ENCODE measurements at regions not wholly inside any gene's neighbourhood (a gene's known extent, or its start where the extent isn't known, plus 50 kb on each side); places are given as distances from the start of the nearest gene placed in this dataset.

DNA sequence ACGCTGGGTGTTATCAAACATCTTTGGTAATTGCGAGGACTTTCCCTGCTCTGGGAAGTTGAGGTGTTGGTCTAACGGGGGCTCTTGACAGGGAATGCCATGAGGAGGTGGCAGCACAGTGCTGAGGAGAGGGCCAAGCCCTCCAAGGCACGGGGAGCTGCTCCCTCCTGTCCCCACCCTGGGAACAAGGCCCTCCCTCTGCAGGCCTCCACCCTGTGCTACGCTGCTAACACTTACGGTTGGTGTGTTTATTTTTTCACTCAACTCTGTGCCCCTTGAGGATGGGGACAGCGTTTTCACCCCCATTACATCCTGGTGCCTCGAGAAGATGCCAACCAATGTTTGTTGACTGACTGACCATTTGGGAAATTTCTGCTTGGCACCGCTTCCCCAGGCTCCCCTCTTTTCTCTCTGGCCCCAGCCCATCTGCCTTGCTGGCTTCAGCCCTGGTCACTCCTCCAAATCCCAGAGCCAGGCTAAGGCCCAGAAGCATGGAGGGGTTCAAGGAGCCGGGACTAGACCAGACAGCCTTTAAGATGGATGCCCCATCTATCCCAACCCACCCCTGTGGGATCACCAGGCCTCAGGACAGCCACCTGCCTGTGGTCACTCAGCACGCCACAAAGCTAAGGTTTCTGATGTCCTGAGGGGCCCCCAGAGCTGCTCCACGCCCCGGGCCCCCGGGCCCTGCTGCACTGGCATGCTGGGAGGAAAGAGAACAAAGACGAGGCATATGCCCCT, 125.7 kb downstream of the BARX1 start:
- no peak overlapping the region for H3K4me3 ChIP-seq (replicated peaks; ENCODE audit: low read depth, low read length)
- TF ChIP-seq, protein P1, sequence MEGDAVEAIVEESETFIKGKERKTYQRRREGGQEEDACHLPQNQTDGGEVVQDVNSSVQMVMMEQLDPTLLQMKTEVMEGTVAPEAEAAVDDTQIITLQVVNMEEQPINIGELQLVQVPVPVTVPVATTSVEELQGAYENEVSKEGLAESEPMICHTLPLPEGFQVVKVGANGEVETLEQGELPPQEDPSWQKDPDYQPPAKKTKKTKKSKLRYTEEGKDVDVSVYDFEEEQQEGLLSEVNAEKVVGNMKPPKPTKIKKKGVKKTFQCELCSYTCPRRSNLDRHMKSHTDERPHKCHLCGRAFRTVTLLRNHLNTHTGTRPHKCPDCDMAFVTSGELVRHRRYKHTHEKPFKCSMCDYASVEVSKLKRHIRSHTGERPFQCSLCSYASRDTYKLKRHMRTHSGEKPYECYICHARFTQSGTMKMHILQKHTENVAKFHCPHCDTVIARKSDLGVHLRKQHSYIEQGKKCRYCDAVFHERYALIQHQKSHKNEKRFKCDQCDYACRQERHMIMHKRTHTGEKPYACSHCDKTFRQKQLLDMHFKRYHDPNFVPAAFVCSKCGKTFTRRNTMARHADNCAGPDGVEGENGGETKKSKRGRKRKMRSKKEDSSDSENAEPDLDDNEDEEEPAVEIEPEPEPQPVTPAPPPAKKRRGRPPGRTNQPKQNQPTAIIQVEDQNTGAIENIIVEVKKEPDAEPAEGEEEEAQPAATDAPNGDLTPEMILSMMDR (IDR thresholded peaks at IDR 0.05; ENCODE audit: low read length, missing control alignments): no peak
- DNase-seq (ENCODE audit: low read depth): no peak

DNA sequence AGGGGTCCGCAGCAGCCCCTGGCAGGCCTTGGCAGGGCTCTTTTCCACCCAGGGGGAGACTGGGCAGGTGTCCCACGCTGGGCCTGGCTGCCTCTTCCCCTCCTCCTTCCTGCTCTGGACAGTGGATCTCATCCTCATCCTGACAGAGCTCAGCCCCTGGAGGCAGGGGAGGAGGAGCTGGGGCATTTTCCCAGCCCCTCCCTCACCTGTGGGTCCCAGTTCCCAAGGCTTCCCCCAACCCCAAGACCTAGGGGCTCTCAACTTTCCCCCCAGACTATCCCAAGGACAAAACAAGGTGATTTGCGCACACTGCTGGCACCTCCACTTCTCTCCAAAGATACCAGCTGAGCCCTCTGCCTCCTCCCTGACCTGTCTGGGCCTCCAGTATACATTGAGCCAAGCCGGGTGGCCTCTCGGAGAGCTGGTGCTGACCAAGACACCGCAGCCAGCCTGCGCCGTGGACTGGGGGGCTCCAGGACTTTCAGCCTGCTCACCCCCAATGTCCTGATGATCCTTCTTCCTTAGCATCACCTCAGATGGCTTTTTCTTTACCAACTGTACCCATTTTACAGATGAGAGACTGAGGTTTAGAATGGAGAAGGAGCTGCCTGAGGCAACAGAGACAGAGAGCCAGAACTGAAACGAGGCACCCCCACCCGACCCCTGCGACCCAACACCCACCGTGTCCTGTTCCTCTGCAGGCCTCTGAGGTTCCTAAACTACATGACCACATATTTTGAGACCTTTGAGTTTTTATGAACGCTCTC, 126.6 kb downstream of the BARX1 start:
- TF ChIP-seq, protein P1 (IDR thresholded peaks at IDR 0.05; ENCODE audit: low read length, missing control alignments): no peak
- no peak overlapping the region for H3K4me3 ChIP-seq (replicated peaks; ENCODE audit: low read depth, low read length)
- DNase-seq (ENCODE audit: low read depth): no peak

DNA sequence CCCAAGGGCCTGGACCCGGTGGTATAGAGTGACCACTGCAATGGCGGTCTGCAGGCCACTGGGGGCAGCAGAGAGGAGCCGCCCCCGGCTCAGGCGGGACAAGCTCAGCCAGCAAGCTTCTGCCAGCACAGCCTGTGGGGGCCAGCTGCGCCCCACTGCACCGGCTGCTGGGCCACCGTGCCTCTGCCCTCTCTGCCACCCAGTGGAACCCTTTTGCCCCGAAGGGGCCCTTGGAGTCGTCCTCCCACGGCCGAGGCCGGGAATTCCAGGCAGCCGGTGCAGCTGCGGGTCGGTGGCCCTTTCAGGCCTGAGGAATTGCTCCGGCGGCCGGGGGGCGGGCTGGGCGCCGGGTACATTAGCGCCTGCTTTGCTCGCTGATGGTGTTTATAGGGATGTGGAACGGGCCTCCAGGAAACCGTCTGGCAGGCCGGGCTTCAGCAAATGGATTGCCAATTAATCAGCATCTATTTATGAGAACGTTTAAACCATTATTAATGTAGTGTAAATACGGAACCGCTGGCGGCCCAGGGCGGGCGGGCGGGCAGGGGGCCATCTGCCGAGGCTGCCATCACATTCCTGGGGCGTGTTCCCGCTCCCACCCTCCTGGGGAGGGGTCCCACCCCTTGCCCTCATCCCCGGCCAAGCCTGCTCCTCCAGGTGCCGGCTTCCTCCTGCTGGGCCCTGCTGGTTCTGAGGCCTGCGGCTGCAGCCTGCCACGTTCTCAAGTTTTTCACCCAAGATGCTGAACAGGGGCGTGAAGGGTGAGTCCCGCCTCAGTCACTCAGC, 127.4 kb downstream of the BARX1 start:
- peak; percentile 47 for DNase-seq (ENCODE audit: low read depth)
- TF ChIP-seq, protein P1 (IDR thresholded peaks at IDR 0.05; ENCODE audit: low read length, missing control alignments): peak; percentile 81
- peak overlapping the region; percentile 21 for H3K4me3 ChIP-seq (replicated peaks; ENCODE audit: low read depth, low read length)

DNA sequence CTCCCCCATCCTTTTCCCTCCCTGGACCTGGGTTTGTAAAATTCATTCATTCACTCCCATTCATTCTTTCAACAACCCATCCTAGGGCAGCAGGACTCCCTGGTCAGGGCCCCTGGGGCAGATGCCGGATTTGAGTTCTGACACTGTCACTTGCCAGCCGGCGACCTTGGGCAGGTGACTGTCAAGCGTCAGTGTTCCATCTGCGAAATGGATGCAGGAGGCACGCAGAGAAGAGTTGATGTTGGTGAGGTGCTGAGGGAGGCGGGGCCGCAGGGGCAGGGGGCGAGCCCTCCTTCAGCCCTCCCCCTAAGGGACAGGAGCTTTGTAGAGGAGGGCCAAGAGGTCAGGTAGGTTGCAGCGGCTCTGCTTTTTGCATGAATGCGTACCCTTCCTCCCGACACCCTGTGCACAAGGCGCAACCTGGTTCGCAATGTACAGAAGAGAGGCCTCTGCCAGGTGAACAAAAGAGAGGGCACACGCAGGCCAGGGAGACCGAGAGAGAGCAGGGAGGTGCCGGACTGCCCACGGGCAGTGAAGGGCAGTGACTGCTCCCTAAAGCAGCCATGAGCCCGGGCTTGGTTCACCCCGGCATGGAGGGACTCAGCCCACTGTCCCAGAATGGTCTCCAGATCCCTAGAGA, 128.1 kb downstream of the BARX1 start:
- TF ChIP-seq, protein P1 (IDR thresholded peaks at IDR 0.05; ENCODE audit: low read length, missing control alignments): no peak
- H3K4me3 ChIP-seq (replicated peaks; ENCODE audit: low read depth, low read length): no peak overlapping the region
- DNase-seq (ENCODE audit: low read depth): no peak

DNA sequence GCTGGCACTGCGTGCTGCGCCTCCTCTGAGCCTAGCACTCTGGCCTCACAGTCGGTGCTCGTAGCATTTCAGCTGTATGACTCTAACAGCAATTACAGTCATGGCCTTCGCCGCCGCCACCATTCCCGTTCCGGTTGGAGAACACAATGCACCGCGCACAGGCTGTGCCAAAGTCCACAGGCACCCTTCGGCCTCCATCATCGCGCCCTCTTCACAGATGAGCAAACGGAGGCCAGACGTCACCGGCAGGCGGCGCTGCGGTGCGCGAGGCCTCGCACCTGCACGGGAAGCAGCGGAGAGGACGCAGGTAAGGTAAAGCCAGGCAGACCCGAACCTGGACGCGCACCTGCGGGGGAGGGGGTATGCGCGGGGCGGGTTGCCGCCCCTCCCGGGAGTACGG, 128.9 kb downstream of the BARX1 start:
- no peak for DNase-seq (ENCODE audit: low read depth)
- no peak overlapping the region for H3K4me3 ChIP-seq (replicated peaks; ENCODE audit: low read depth, low read length)
- TF ChIP-seq, protein P1 (IDR thresholded peaks at IDR 0.05; ENCODE audit: low read length, missing control alignments): peak; percentile 27

DNA sequence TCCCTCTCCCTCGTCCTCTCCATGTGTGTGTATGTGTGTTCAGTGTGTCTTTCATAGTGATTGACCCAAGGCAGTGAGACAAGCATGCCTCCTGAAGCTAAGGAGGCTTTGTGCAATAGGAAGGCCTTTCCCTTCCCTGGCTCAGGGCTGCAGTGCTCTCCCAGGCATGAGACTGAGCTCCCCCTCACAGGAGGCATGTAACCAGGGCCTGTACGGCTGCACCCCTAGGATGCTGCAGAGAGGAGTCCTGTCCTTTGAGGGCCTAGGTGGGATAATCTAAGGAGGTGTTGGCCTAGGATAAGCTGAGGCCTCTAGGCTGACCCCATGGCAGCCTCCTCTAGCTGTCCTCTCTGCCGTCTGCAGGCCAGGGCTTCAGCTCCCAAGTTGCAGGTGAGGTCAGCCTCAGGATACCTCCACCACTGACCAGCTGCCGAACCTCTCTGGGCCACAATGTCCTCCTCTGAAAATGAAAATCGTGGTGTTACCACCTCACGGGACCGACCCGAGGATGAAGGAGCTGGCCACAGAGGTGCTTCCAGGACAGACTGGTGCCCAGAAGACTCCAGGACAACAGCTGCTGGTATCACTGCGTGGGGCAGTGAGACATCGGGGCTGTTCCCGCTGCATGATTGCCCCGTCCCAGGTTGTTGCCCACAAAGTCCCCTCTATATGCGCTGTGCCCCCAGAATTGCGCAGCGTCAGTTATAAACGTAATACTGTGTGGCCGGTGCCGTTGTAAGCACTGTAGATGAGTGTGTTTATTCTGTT, 129.6 kb downstream of the BARX1 start:
- TF ChIP-seq, protein P1 (IDR thresholded peaks at IDR 0.05; ENCODE audit: low read length, missing control alignments): no peak
- DNase-seq (ENCODE audit: low read depth): no peak
- no peak overlapping the region for H3K4me3 ChIP-seq (replicated peaks; ENCODE audit: low read depth, low read length)
